SK-N-SH (cell line): ENCODE measurements at regions not wholly inside any gene's neighbourhood (a gene's known extent, or its start where the extent isn't known, plus 50 kb on each side); places are given as distances from the start of the nearest gene placed in this dataset.

Experiments
- SIN3A ChIP-seq: IDR thresholded peaks from 2 replicates; pipeline ENCODE4 v1.6.1; 2012; ENCODE audit warnings: low read depth, mild to moderate bottlenecking, low read length, moderate library complexity, borderline replicate concordance
- TF ChIP-seq, protein P1 (sequence below): fragments of 200-600 bp; sonication (generic); IDR thresholded peaks from 2 replicates; pipeline ENCODE4 v1.6.1; 2017; ENCODE audit warnings: antibody characterized with exemption, mild to moderate bottlenecking, moderate library complexity

DNA sequence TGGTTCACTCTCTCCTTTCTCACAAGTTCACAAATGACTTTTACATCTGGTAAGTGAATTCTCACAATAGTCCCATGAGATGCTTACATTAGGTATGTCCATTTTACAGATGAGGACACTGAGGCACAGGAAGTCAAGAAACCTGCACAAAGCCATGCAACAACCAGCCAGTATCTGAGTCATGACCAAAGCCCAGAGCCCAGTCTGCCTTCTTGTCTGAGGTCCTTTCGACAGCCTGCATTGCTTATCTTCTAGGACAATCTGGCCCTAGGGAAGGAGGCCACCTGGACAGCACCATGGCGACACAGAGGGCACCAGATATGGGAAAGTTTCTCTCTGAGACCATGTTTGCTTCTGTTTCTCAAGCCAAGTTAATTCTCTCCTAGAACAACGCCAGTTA, 197.1 kb downstream of the NSG2 start:
- TF ChIP-seq, protein P1, sequence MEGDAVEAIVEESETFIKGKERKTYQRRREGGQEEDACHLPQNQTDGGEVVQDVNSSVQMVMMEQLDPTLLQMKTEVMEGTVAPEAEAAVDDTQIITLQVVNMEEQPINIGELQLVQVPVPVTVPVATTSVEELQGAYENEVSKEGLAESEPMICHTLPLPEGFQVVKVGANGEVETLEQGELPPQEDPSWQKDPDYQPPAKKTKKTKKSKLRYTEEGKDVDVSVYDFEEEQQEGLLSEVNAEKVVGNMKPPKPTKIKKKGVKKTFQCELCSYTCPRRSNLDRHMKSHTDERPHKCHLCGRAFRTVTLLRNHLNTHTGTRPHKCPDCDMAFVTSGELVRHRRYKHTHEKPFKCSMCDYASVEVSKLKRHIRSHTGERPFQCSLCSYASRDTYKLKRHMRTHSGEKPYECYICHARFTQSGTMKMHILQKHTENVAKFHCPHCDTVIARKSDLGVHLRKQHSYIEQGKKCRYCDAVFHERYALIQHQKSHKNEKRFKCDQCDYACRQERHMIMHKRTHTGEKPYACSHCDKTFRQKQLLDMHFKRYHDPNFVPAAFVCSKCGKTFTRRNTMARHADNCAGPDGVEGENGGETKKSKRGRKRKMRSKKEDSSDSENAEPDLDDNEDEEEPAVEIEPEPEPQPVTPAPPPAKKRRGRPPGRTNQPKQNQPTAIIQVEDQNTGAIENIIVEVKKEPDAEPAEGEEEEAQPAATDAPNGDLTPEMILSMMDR = no peak
- no peak for TF ChIP-seq SIN3A
